ENCODE measurements at regions not wholly inside any gene's neighbourhood (a gene's known extent, or its start where the extent isn't known, plus 50 kb on each side); places are given as distances from the start of the nearest gene placed in this dataset.

DNA sequence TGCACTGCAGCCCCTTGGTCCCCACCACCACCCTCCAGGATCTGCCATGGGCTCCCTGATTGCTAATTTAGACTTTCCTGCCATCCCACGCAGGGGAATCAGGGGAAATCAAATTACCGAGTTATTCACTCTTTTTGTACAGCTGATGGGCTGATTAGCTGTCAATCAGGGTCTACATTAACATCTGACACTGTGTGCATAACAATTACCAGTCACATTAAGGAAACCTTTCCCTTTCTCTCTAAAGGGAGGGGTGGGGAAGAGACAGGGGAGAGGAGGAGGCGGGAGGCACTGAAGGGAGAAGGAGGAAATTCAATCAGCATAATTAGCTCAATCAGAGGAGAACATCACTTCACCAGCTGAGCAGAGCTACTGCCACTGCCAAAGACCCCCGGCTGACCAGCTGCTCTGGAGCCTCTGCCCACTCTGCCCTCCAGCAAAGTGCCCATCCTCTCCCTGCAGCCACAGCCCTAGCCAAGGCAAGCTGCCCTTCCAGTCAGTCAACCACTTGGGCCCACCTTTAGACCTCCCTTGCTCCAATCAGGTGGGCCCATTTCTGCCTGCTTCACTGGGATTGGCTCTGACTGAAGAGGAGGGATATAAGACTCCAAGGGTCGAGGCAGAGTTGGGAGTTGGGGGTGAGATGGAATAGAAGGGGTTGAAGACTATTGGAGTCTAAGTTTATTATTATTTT, 199.3 kb upstream of the ZC3H12A start:
- CTCF ChIA-PET = no interaction called here

GRCh38 chr1:37277366-37277765, 197.0 kb upstream of the ZC3H12A start:
- POLR2A ChIA-PET = no interaction called here
- CTCF ChIA-PET = interaction anchor here (0.6 kb wide), 1 partner anchor 80 kb away, joined by 3 read pairs; no protein-coding TSS in a partner anchor
- Histone ChIP-seq H3K27ac (ENCODE audit: extremely low read depth, low read depth, low read length) (no peak overlapping the region), H3K4me1 (ENCODE audit: control insufficient read depth, insufficient read depth, low read length) (no peaks in the 10 kb centered on the region), H3K4me3 (ENCODE audit: low read depth, low read length) (no peak overlapping the region), H3K9me3 (ENCODE audit: control insufficient read depth, insufficient read depth, low read depth, low read length) (no peaks in the 10 kb centered on the region), H3K36me3 (ENCODE audit: control insufficient read depth in 2 of 2, insufficient read depth in 1 of 2, low read length in 2 of 2) (no peaks in the 10 kb centered on the region)
- TF ChIP-seq ZNF530 (tag by site-specific recombination; IDR thresholded peaks at IDR 0.05; ENCODE audit: low read depth) (no peak), ZNF776 (tag by site-specific recombination; IDR thresholded peaks at IDR 0.05; ENCODE audit: borderline replicate concordance) (no peak), ZNF514 (tag by site-specific recombination; IDR thresholded peaks at IDR 0.05) (no peak), ZNF510 (tag by site-specific recombination; IDR thresholded peaks at IDR 0.05; ENCODE audit: insufficient replicate concordance) (no peak), SCRT1 (tag by site-specific recombination; IDR thresholded peaks at IDR 0.05; ENCODE audit: borderline replicate concordance) (no peak), ZNF580 (tag by site-specific recombination; IDR thresholded peaks at IDR 0.05) (no peak), ZFP69B (tag by site-specific recombination; IDR thresholded peaks at IDR 0.05) (no peak), ZBTB26 (tag by site-specific recombination; optimal IDR thresholded peaks at IDR 0.05) (no peak), GLIS1 (tag by site-specific recombination; IDR thresholded peaks at IDR 0.05) (no peak)
- TF ChIP-seq, protein P1, sequence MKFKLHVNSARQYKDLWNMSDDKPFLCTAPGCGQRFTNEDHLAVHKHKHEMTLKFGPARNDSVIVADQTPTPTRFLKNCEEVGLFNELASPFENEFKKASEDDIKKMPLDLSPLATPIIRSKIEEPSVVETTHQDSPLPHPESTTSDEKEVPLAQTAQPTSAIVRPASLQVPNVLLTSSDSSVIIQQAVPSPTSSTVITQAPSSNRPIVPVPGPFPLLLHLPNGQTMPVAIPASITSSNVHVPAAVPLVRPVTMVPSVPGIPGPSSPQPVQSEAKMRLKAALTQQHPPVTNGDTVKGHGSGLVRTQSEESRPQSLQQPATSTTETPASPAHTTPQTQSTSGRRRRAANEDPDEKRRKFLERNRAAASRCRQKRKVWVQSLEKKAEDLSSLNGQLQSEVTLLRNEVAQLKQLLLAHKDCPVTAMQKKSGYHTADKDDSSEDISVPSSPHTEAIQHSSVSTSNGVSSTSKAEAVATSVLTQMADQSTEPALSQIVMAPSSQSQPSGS (tag by site-specific recombination; IDR thresholded peaks at IDR 0.05; ENCODE audit: low read depth) = no peak
- TF ChIP-seq, protein P2, sequence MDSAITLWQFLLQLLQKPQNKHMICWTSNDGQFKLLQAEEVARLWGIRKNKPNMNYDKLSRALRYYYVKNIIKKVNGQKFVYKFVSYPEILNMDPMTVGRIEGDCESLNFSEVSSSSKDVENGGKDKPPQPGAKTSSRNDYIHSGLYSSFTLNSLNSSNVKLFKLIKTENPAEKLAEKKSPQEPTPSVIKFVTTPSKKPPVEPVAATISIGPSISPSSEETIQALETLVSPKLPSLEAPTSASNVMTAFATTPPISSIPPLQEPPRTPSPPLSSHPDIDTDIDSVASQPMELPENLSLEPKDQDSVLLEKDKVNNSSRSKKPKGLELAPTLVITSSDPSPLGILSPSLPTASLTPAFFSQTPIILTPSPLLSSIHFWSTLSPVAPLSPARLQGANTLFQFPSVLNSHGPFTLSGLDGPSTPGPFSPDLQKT (IDR thresholded peaks at IDR 0.05; ENCODE audit: borderline replicate concordance, low read depth, low read length) = no peak
- TF ChIP-seq, protein P3, sequence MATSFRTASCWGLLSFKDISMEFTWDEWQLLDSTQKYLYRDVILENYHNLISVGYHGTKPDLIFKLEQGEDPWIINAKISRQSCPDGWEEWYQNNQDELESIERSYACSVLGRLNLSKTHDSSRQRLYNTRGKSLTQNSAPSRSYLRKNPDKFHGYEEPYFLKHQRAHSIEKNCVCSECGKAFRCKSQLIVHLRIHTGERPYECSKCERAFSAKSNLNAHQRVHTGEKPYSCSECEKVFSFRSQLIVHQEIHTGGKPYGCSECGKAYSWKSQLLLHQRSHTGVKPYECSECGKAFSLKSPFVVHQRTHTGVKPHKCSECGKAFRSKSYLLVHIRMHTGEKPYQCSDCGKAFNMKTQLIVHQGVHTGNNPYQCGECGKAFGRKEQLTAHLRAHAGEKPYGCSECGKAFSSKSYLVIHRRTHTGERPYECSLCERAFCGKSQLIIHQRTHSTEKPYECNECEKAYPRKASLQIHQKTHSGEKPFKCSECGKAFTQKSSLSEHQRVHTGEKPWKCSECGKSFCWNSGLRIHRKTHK (tag by site-specific recombination; IDR thresholded peaks at IDR 0.05) = no peak

More for the DNA sequence above, 199.3 kb upstream of the ZC3H12A start:
- no peak overlapping the region for H3K4me3 ChIP-seq (ENCODE audit: low read depth, low read length)
- H3K4me1 ChIP-seq (ENCODE audit: control insufficient read depth, insufficient read depth, low read length) = no peaks in the 10 kb centered on the region
- H3K27ac ChIP-seq (ENCODE audit: extremely low read depth, low read depth, low read length) = no peak overlapping the region
- no peaks in the 10 kb centered on the region for H3K9me3 ChIP-seq (ENCODE audit: control insufficient read depth, insufficient read depth, low read depth, low read length)
- POLR2A ChIA-PET = no interaction called here
- TF ChIP-seq ZBTB20 (tag by site-specific recombination; IDR thresholded peaks at IDR 0.05) (no peak), WT1 (tag by site-specific recombination; IDR thresholded peaks at IDR 0.05) (no peak), ZNF2 (tag by site-specific recombination; IDR thresholded peaks at IDR 0.05) (no peak), ZNF677 (tag by site-specific recombination; IDR thresholded peaks at IDR 0.05) (no peak), ZNF510 (tag by site-specific recombination; IDR thresholded peaks at IDR 0.05; ENCODE audit: insufficient replicate concordance) (no peak)
- TF ChIP-seq, protein P4, sequence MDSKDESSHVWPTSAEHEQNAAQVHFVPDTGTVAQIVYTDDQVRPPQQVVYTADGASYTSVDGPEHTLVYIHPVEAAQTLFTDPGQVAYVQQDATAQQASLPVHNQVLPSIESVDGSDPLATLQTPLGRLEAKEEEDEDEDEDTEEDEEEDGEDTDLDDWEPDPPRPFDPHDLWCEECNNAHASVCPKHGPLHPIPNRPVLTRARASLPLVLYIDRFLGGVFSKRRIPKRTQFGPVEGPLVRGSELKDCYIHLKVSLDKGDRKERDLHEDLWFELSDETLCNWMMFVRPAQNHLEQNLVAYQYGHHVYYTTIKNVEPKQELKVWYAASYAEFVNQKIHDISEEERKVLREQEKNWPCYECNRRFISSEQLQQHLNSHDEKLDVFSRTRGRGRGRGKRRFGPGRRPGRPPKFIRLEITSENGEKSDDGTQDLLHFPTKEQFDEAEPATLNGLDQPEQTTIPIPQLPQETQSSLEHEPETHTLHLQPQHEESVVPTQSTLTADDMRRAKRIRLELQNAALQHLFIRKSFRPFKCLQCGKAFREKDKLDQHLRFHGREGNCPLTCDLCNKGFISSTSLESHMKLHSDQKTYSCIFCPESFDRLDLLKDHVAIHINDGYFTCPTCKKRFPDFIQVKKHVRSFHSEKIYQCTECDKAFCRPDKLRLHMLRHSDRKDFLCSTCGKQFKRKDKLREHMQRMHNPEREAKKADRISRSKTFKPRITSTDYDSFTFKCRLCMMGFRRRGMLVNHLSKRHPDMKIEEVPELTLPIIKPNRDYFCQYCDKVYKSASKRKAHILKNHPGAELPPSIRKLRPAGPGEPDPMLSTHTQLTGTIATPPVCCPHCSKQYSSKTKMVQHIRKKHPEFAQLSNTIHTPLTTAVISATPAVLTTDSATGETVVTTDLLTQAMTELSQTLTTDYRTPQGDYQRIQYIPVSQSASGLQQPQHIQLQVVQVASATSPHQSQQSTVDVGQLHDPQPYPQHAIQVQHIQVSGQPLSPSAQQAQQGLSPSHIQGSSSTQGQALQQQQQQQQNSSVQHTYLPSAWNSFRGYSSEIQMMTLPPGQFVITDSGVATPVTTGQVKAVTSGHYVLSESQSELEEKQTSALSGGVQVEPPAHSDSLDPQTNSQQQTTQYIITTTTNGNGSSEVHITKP (tag by site-specific recombination; IDR thresholded peaks at IDR 0.05) = no peak
- H3K36me3 ChIP-seq (ENCODE audit: control insufficient read depth in 2 of 2, insufficient read depth in 1 of 2, low read length in 2 of 2) = no peaks in the 10 kb centered on the region

Data from HEK293 (cell line).